GM21390 (cell line): ENCODE measurements at regions not wholly inside any gene's neighbourhood (a gene's known extent, or its start where the extent isn't known, plus 50 kb on each side); places are given as distances from the start of the nearest gene placed in this dataset.
A peak's percentile ranks its signal among the peaks of the same experiment; 100 is the strongest.

ENCODE experiments used
- ATAC-seq: cut with Tn5 transposase; IDR thresholded peaks from one replicate; pipeline ENCODE4 v1.9.1; 2021; ENCODE audit not compliant: unreplicated experiment

DNA sequence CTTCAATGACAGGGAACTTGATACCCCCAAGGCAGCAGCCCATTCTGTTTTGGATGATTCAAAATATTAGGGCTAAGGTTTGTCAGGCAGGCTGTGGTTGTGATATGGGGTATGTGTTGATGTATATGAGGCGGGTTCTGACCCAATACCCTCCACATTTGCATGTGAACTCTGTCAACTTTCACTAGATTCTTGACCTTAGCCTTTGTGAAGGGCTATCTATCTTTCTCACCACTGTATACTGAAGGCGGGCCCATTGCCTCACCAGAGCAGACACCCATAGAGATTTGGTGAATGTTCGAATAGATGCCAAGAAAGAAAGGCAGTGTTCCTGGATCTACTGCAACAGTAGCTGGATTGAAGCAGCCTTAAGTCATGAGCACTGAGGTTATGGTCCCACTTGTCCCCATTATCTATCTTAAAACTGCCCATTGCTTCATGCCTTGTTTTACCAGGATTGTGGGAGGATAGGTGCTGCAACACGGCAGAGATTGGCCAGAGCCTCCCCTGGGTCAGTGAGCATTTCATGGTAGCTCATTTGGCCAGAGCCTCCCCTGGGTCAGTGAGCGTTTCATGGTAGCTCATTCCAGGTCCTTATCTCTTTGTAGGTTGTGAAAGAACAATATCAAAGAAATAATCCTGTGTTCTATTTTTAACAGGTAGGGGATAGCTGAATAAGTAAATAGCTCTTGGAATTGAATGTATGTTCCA, 399.6 kb downstream of the TMEM135 start:
- no peak for ATAC-seq

DNA sequence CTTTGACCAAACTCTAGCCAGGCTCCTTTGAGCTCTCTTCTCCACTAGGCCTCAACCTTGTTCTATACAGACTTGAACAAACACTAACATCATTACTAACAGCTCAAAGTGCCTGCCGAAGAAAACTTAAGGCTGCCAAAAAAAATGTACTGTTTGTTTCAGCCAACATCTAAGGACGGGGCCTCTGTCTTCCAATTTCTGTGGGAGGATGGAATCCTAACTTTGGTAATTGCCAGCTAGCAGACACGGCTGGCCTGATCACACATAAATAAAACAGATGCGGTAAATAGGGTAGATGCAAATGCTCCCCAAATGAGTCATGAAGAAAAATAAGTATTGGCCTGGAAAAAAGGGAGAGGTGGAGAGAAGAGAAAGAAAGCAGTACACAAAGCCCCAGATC, 394.3 kb downstream of the TMEM135 start:
- no peak for ATAC-seq

DNA sequence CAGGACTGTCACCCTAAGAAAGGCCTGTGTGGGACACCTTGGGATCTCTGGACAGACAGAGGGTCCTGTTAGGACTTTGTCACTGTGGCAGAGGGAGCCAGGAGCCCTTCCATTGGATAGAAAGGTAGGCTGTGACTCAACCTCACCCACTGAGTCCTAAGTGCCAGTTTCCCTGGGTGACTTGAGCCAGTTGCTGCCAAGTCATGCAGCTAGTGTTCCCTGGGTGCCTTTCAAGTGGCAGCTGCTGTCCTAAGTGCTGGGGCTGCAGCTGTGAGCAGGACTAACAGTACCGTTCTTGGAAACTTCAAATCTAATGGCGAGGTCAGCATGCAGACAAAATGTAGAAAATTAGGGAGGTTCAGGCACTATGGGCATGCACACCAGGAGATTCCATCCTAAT, 393.7 kb downstream of the TMEM135 start:
- ATAC-seq = no peak

DNA sequence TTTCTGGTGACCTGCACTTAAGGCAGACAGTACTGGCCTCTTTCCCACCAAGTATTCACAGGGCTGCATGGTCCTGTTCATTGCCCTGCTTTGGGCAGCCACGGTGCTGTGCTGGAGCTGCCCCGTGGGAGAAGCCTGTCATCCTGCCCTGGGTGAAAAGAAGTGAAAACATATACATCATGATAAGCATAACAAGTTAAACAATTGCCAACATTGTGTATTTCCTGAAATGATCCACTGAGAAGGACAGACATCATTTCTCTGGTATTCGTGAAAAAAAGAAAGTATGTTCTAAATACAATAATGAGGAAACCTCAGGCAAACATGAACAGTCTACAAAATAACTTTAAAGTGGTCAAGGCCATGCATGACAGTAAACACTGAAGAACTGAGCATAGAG, 393.1 kb downstream of the TMEM135 start:
- ATAC-seq = no peak

DNA sequence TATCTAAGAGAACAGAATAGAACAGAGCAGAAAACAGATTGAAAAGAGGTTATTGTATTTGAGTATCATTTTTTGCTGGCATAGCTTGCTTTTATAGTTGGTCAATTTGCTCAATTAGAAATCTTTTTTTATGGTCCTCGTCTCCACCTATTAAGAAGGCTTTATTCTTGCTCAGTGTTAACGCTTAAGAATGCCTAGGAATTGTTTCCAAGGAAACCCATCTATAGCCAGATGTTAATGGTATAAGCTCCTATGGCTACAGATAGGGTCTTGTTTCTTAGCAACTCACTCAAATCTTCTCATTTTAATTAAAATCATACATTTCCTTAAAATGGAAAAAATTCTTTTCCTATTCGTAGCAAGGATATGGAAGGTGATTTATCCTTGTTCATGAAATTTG, 392.3 kb downstream of the TMEM135 start:
- no peak for ATAC-seq

DNA sequence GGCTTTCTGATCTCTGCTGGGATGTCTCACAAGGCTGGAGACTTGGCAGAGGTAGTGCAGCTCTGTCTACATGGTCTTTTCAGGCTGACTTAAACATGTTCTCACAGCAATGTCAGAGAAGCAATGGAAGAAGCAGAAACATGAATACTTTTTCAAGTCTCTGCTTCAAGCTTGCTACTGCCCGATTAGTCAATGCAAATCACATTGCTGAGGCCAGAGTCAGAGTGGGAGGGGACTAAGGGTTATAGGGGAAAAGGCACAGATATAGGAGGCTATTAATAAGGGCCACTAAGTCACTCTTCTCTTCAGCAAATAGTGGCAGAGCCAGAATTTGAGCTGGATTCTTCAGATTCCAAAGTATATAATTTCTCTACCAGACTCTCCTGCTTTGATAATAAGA, 390.5 kb downstream of the TMEM135 start:
- no peak for ATAC-seq

- ATAC-seq = no peak
Measured at GRCh38 chr11:87425943-87426342, 388.2 kb downstream of the TMEM135 start.

DNA sequence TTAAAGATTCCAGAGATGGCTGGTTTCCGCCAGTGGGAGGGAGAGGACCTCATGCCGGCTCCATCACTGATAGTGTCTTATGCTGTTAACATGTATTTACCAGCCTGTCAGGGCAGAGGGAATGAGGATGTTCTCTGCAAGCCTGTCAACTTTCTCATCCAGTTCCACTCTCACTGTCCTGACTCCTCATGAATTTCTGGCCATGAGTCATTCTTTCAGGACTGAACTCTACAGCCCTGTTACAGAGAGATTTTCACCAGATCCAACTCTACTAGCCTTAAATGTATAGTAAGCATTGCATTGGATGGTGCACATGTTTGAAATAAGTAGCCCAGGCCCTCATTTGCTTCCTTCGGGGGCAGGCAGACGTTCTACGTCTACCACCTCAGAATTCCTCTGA, 387.7 kb downstream of the TMEM135 start:
- ATAC-seq = no peak

DNA sequence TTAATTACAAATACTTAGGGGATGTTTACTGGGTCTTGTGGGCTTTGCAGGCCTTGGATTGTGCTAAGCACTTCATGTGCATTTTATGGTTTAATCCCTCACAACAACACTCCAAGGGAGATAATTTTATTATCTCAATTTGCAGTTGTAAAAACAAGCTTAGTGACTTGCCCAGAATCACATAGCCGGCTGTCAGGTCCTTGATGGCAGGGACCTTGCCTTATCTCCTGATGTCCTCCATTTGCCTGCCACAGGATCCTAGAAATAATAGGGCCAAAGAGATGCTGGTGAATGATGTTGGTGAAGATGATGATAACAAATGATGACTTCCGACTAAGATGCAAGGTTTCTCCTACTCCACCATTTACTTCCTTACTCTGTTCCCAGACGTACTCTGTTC, 385.4 kb downstream of the TMEM135 start:
- ATAC-seq = no peak

- no peak for ATAC-seq
Measured at GRCh38 chr11:87422566-87422965, 384.8 kb downstream of the TMEM135 start.

DNA sequence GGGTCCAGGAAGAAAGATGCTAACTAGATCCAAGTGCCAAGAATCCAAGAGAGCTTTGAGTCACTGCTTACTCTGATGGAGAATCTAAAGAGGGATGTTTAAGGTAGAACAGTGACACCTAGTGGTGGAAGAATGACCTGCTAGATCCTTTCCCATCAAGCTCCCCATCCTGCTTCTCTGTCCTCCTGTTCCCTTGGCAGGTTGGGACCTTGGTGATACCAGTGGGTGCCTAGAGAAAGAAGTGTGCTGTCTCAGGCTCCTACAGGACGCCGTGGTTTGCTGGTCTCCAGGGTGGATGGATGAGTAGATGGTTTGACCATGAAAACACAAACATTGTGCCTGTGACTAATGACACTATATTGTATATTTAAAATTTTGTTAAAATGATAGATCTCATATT, 383.7 kb downstream of the TMEM135 start:
- peak; percentile 88 for ATAC-seq

- ATAC-seq = no peak
Measured at GRCh38 chr11:87417951-87418350, 380.2 kb downstream of the TMEM135 start.

DNA sequence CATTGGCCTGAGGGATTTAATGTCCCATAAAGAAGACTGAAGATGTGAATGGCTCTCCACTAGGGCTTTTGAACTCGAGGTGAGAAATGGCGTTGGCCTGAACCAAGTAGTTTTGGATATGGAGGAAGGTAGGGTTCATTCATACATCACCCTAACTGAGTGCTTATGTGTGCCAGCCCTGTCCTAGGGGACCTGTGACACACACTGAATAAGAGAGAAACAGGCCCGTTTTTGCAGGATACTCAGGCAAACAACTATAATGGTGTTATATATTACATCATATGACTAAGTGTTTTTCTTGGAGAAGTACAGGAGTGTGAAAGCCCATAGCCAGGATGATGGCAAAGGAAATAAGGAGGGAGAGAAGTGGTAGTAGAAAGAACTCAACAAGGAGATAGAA, 368.1 kb downstream of the TMEM135 start:
- ATAC-seq = no peak

GRCh38 chr11:87405356-87405755, 367.6 kb downstream of the TMEM135 start:
- no peak for ATAC-seq

DNA sequence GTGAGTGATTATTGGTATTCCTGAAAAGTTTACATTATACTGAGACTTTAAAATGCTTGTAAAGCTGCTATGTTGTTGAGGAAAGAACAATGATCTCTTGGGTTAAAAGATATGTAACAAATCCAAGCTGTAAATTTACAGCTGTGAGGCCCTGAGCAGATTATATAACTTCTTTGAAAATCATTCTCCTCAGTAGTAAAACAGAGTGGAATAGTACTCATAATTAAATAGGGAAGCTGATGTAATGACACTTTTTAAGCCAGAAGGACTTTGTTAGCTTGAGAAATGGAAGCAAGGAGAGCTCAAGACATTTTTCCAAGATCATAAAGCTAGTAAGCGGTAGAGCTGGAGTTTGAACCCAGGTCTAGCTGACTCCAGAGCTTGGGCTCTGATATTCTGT, 363.9 kb downstream of the TMEM135 start:
- ATAC-seq = no peak

GRCh38 chr11:87399341-87399740, 361.6 kb downstream of the TMEM135 start:
- ATAC-seq = no peak

DNA sequence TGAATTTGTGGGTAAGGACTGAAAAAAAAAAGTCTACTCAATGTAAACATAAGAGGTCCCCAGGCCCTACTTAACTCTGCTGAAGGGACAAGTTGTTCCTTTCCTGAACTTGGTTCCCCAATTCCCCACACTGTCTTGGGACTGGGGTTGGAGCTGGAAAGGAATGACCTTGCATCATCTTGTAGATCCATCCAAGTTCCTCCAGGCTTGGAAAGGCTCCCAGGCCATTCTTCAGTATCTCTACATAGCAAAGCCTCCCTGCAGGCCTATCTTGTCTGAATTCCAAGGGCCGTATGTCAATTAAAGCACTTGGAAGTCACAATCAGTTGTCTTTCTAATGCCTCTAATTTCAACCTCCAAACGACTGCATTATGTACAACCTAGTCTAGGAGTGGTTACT, 361.2 kb downstream of the TMEM135 start:
- ATAC-seq = no peak

- no peak for ATAC-seq
Measured at GRCh38 chr11:87397011-87397865, 359.5 kb downstream of the TMEM135 start.

GRCh38 chr11:87394924-87395323, 357.2 kb downstream of the TMEM135 start:
- ATAC-seq = no peak

GRCh38 chr11:87392665-87393064, 354.9 kb downstream of the TMEM135 start:
- no peak for ATAC-seq

- no peak for ATAC-seq
Measured at GRCh38 chr11:87391496-87391895, 353.8 kb downstream of the TMEM135 start.

GRCh38 chr11:87384078-87384729, 346.5 kb downstream of the TMEM135 start:
- ATAC-seq = no peak
